ENCODE measurements at regions not wholly inside any gene's neighbourhood (a gene's known extent, or its start where the extent isn't known, plus 50 kb on each side); places are given as distances from the start of the nearest gene placed in this dataset.
A peak's percentile ranks its signal among the peaks of the same experiment; 100 is the strongest.

DNA sequence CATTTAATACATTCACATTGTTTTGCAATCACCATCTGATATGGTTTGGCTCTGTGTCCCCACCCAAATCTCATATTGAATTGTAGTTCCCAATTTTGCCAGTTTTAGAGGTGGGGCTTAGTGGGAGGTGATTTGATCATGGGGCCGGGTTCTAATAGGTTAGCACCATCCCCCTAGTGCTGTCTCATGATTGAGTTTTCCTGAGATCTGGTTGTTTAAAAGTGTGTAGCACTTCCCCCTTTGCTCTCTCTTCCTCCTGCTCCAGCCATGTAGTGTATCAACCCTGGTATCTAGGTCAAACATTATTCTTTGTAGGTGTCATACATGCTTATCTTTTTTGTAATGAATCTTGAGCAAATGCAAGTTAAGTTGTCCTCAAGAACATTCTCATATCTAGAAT lies 83.3 kb upstream of the KIT start:
- H3K36me3 ChIP-seq (ENCODE audit: control insufficient read depth, insufficient read depth, low read length), result no peaks in the 10 kb centered on the region
- FAIRE-seq (no peak), ATAC-seq (no peak), DNase-seq (ENCODE audit: extremely low read depth in 1 of 4, low spot score in 3 of 4) (no peak)
- intact Hi-C loops (cut with micrococcal nuclease) (loop anchor here (5.0 kb wide), 1 partner anchor 83 kb away; the partner anchor contains the start of gene KIT), in situ Hi-C loops (cut with MboI) (no loop called here)
- BruUV-seq (replicated peaks), result no TSS peak
- ChIA-PET POLR2A (interaction anchor here (1.5 kb wide), 1 partner anchor 9 kb away, joined by 4 read pairs; no protein-coding TSS in a partner anchor), CTCF (ENCODE audit: low intra/inter-chr PET ratio) (no interaction called here)
- no peak overlapping the region for H3K27ac ChIP-seq (ENCODE audit: extremely low read depth, low read depth, low read length)
- TF ChIP-seq, protein P1, sequence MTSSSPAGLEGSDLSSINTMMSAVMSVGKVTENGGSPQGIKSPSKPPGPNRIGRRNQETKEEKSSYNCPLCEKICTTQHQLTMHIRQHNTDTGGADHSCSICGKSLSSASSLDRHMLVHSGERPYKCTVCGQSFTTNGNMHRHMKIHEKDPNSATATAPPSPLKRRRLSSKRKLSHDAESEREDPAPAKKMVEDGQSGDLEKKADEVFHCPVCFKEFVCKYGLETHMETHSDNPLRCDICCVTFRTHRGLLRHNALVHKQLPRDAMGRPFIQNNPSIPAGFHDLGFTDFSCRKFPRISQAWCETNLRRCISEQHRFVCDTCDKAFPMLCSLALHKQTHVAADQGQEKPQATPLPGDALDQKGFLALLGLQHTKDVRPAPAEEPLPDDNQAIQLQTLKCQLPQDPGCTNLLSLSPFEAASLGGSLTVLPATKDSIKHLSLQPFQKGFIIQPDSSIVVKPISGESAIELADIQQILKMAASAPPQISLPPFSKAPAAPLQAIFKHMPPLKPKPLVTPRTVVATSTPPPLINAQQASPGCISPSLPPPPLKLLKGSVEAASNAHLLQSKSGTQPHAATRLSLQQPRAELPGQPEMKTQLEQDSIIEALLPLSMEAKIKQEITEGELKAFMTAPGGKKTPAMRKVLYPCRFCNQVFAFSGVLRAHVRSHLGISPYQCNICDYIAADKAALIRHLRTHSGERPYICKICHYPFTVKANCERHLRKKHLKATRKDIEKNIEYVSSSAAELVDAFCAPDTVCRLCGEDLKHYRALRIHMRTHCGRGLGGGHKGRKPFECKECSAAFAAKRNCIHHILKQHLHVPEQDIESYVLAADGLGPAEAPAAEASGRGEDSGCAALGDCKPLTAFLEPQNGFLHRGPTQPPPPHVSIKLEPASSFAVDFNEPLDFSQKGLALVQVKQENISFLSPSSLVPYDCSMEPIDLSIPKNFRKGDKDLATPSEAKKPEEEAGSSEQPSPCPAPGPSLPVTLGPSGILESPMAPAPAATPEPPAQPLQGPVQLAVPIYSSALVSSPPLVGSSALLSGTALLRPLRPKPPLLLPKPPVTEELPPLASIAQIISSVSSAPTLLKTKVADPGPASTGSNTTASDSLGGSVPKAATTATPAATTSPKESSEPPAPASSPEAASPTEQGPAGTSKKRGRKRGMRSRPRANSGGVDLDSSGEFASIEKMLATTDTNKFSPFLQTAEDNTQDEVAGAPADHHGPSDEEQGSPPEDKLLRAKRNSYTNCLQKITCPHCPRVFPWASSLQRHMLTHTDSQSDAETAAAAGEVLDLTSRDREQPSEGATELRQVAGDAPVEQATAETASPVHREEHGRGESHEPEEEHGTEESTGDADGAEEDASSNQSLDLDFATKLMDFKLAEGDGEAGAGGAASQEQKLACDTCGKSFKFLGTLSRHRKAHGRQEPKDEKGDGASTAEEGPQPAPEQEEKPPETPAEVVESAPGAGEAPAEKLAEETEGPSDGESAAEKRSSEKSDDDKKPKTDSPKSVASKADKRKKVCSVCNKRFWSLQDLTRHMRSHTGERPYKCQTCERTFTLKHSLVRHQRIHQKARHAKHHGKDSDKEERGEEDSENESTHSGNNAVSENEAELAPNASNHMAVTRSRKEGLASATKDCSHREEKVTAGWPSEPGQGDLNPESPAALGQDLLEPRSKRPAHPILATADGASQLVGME (CRISPR knock-in tag; IDR thresholded peaks at IDR 0.05), result no peak
- TF ChIP-seq CEBPB (tag; IDR thresholded peaks at IDR 0.05) (peak; percentile 2; the same call in 1 of the 2 replicates), SPI1 (IDR thresholded peaks at IDR 0.05; ENCODE audit: borderline replicate concordance, low read depth, low read length) (peak; percentile 63; the same call in 1 of the 2 replicates), CC2D1A (IDR thresholded peaks at IDR 0.05) (0 out of 2 replicates have a peak, but pooled peaks have one; percentile 37), CBFA2T3 (IDR thresholded peaks at IDR 0.05) (peak; percentile 15; the same call in 1 of the 2 replicates), FIP1L1 (IDR thresholded peaks at IDR 0.05; ENCODE audit: low read depth, low read length, poor library complexity, severe bottlenecking) (no peak)
- H2AFZ ChIP-seq (ENCODE audit: low read depth, low read length), result no peak overlapping the region
- peaks cover 7 to 31% of the 10 kb centered on the region in 2 experiments for H3K4me1 ChIP-seq (replicated peaks in 1 of 2; ENCODE audit: control insufficient read depth in 2 of 2, insufficient read depth in 2 of 2, low read length in 2 of 2)
- H3K9ac ChIP-seq (ENCODE audit: insufficient read depth in 1 of 2, low read depth in 2 of 2, low read length in 2 of 2), result no peak overlapping the region
- 36% methylated on average over 1 of the region's 1 CpG for WGBS (ENCODE audit: insufficient coverage, low coverage, missing lambda C conversion rate)
- H3K79me2 ChIP-seq (ENCODE audit: control insufficient read depth, insufficient read depth, low read length), result no peaks in the 10 kb centered on the region
- H3K4me3 ChIP-seq, result no peak overlapping the region
- no peaks in the 10 kb centered on the region for H3K9me1 ChIP-seq (ENCODE audit: control insufficient read depth, insufficient read depth, low read length)
- H4K20me1 ChIP-seq (replicated peaks; ENCODE audit: control insufficient read depth, insufficient read depth, low read length), result no peaks in the 10 kb centered on the region
- no peaks in the 10 kb centered on the region for H3K27me3 ChIP-seq (ENCODE audit: control insufficient read depth in 2 of 2, insufficient read depth in 2 of 2, low read length in 2 of 2)
- no peak overlapping the region for H3K4me2 ChIP-seq (ENCODE audit: insufficient read depth, low read length)
- H3K9me3 ChIP-seq (replicated peaks; ENCODE audit: control insufficient read depth, insufficient read depth, low read depth, low read length), result 0 out of 2 replicates have a peak, but pooled peaks cover 3% of the 10 kb centered on the region
